Heart left ventricle (tissue), 13 donors: ENCODE measurements at regions not wholly inside any gene's neighbourhood (a gene's known extent, or its start where the extent isn't known, plus 50 kb on each side); places are given as distances from the start of the nearest gene placed in this dataset.

Source experiments
- POLR2A ChIP-seq, 2 donors: fragments of 450-650 bp; IDR thresholded peaks; one replicate each; pipeline ENCODE4 v1.6.1; 2017; ENCODE audit warnings: antibody characterized with exemption in 2 of 2, mild to moderate bottlenecking in 2 of 2, moderate library complexity in 2 of 2
- TF ChIP-seq, protein P1 (sequence below), 12 donors: fragments of 200-600 bp; sonication (generic) in 4 of 12; IDR thresholded peaks; one replicate each; pipeline versions ENCODE4 v1.5.0 to v1.8.0; 2018 to 2022; ENCODE audit warnings: antibody characterized with exemption in 12 of 12, mild to moderate bottlenecking in 5 of 12
- donor health status: ischemic (EF 13 %, LVEDD 7.1; RV severe dilation, severe dysfunction).
- donor health status: DM: no; HTN: yes; CAD: no.
- donor health status: DM: no; HTN: no; CAD: no.
- donor health status: ischemic (EF 25% LVEDD 6.9; RV normal size, moderate dysfunction).
- donor health status: ischemic (EF 25% LVEDD 5.7; RV mildly dilated, moderate dysfunction).
- donor health status: ischemic (EF 35%, LVEDD 5.7; RV mildly dilated, moderate dysfunction).
- donor health status: nonischemic (EF 11% LVEDD 7.7; RV severe dilation, severe dysfunction).
- donor health status: DM: yes; HTN: yes; CAD: no.
- donor health status: PGD.
- donor health status: ischemic (EF 29% LVEDD 5.4; RV normal size, mild dysfunction).
- donor health status: nonischemic (EF 23%, LVEDD 6.1; RV moderate dilation, normal function).

DNA sequence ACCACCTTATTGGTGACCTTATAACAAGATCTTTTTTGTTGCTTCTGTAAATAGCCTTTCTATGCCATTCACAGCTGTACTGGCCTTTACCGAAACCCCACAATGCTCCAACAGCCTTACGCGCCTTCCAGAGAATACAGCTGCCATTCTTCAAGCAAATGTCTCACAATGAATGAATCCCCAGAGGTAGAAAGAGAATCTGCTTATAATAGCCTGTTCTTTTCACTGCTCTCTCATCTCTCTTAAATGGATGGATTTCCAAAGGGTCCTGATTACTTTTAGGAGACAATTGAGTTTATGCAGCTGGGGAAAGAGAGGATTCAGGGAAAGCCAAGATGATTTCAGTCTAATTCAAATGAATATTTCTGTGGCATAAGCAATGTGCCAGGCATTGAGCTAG lies 183.1 kb upstream of the PDE1C start:
- TF ChIP-seq, protein P1, sequence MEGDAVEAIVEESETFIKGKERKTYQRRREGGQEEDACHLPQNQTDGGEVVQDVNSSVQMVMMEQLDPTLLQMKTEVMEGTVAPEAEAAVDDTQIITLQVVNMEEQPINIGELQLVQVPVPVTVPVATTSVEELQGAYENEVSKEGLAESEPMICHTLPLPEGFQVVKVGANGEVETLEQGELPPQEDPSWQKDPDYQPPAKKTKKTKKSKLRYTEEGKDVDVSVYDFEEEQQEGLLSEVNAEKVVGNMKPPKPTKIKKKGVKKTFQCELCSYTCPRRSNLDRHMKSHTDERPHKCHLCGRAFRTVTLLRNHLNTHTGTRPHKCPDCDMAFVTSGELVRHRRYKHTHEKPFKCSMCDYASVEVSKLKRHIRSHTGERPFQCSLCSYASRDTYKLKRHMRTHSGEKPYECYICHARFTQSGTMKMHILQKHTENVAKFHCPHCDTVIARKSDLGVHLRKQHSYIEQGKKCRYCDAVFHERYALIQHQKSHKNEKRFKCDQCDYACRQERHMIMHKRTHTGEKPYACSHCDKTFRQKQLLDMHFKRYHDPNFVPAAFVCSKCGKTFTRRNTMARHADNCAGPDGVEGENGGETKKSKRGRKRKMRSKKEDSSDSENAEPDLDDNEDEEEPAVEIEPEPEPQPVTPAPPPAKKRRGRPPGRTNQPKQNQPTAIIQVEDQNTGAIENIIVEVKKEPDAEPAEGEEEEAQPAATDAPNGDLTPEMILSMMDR (IDR thresholded peaks at IDR 0.05) = no peak
- TF ChIP-seq POLR2A (IDR thresholded peaks at IDR 0.05) = no peak
